Lower leg skin (tissue), 4 donors: ENCODE measurements at regions not wholly inside any gene's neighbourhood (a gene's known extent, or its start where the extent isn't known, plus 50 kb on each side); places are given as distances from the start of the nearest gene placed in this dataset.

ENCODE experiments used
- DNase-seq, 2 donors: peaks; one replicate each; pipeline ENCODE4 v3.0.0-alpha.2; 2019; ENCODE audit warnings: low spot score in 2 of 2
- H3K4me3 ChIP-seq: fragments of 200-600 bp; sonication (generic); 2 replicates; pipeline ENCODE4 v1.5.1; 2017; ENCODE audit warnings: mild to moderate bottlenecking, low read depth; ENCODE audit not compliant: poor library complexity, severe bottlenecking
- POLR2A ChIP-seq, 2 donors: fragments of 450-650 bp; IDR thresholded peaks; one replicate each; pipeline ENCODE4 v1.6.1; 2016 to 2017; ENCODE audit warnings: antibody characterized with exemption in 2 of 2, mild to moderate bottlenecking in 1 of 2, moderate library complexity in 1 of 2
- WGBS, 2 donors: methylation state at CpG; one replicate each; pipeline ENCODE4 v1.1.5; 2018; 5-methylcytosine and 5-hydroxymethylcytosine counted together
- intact Hi-C: fragments of 100-400 bp; cut with DNase I; formaldehyde crosslinking; loops from one replicate; pipeline ENCODE4 v1.15.0; 2023; ENCODE audit warnings: low total_unique reads
- TF ChIP-seq, protein P1 (sequence below), 3 donors: fragments of 450-650 bp; IDR thresholded peaks; one replicate each; pipeline ENCODE4 v1.5.1; 2016; ENCODE audit warnings: antibody characterized with exemption in 3 of 3, mild to moderate bottlenecking in 3 of 3, moderate library complexity in 2 of 3

DNA sequence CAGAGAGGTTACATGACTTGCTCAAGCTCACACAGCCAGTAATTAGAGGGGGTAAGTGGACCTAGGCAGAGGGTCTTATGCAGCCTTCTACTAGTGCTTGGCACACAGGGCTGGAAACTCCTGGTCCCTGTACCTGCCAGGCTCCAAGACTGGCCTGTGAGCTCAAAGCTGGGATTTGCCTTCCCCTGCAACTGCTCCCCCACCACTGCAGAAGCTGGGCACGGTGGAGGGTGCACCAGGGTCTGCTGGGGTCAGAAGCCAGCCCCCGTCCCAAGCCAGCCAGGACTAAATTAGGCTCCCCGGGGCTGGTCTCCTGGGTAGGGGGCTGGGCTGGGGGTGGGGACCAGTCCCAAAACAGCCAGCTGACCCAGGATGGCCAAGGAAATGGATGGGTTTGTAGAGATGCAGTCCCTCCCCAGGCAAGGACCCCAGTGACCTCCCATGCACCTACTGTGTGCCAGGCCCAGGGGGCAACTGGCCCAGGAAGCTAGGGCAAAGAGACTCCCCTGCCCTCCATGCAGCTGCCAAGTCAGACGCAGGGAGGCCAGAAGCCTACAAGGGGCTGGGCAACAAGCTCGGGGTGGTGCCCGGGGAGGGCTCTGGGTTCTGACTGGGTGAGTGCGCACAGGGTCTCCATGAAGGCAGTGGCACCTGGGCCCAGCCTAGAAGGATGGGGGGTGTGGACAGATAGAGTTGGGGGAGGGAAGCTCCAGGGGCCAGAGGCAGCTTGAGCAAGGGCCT is 51.8 kb upstream of the LINGO1 start:
- TF ChIP-seq, protein P1, sequence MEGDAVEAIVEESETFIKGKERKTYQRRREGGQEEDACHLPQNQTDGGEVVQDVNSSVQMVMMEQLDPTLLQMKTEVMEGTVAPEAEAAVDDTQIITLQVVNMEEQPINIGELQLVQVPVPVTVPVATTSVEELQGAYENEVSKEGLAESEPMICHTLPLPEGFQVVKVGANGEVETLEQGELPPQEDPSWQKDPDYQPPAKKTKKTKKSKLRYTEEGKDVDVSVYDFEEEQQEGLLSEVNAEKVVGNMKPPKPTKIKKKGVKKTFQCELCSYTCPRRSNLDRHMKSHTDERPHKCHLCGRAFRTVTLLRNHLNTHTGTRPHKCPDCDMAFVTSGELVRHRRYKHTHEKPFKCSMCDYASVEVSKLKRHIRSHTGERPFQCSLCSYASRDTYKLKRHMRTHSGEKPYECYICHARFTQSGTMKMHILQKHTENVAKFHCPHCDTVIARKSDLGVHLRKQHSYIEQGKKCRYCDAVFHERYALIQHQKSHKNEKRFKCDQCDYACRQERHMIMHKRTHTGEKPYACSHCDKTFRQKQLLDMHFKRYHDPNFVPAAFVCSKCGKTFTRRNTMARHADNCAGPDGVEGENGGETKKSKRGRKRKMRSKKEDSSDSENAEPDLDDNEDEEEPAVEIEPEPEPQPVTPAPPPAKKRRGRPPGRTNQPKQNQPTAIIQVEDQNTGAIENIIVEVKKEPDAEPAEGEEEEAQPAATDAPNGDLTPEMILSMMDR (IDR thresholded peaks at IDR 0.05), result no peak
- TF ChIP-seq POLR2A (IDR thresholded peaks at IDR 0.05), result no peak
- DNase-seq, result no peak
- intact Hi-C loops, result no loop called here
- no peak overlapping the region for H3K4me3 ChIP-seq
- 85 to 87% methylated on average over 5 to 6 of the region's 7 CpGs for WGBS, 2 donors

DNA sequence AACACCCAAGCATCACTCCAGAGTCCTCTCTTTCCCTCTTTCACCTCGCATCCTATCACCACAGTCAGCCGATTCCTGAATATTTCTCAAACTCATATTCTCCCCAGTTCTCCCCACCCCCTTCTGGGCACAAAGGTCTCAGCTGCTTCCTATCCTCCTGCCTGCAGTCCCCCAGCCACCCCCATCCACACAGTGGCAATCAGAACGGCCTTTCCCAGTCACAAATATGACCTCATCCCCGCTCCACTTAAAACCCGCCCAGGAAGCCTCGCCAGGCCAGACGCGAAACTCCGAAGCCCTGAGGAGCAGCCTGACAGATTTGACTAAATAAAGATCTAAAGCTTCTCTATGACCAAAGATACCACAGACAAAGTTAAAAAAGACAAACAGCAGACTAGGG is 49.9 kb upstream of the LINGO1 start:
- H3K4me3 ChIP-seq, result no peak overlapping the region
- DNase-seq, result no peak
- WGBS, 2 donors, result 55 to 66% methylated on average over 9 of the region's 9 CpGs
- TF ChIP-seq, protein P1 (IDR thresholded peaks at IDR 0.05), result no peak
- TF ChIP-seq POLR2A (IDR thresholded peaks at IDR 0.05), result no peak
- intact Hi-C loops, result no loop called here
